Right cardiac atrium (tissue), 5 donors: ENCODE measurements at regions not wholly inside any gene's neighbourhood (a gene's known extent, or its start where the extent isn't known, plus 50 kb on each side); places are given as distances from the start of the nearest gene placed in this dataset.

Experiments
- ATAC-seq, 2 donors: fragments of 200-7000 bp; cut with Tn5 transposase; one replicate each; pipeline versions ENCODE4 v1.8.0 to v1.9.1; 2020; ENCODE audit warnings: moderate library complexity in 2 of 2, mild to moderate bottlenecking in 1 of 2
- DNase-seq, 3 donors: peaks; one replicate each; pipeline ENCODE4 v3.0.0-alpha.2; 2020
- H3K27ac ChIP-seq: one replicate; pipeline ENCODE4 v1.5.1; 2013; ENCODE audit warnings: mild to moderate bottlenecking, low read length, control low read depth, moderate library complexity
- H3K27me3 ChIP-seq: one replicate; pipeline ENCODE4 v1.6.1; 2013; ENCODE audit not compliant: control insufficient read depth, insufficient read depth
- H3K4me1 ChIP-seq: one replicate; pipeline ENCODE4 v1.6.1; 2013; ENCODE audit warnings: low read length; ENCODE audit not compliant: control insufficient read depth, insufficient read depth
- H3K4me3 ChIP-seq: one replicate; pipeline ENCODE4 v1.5.1; 2013; ENCODE audit warnings: low read length, control low read depth
- H3K9me3 ChIP-seq: one replicate; pipeline ENCODE4 v1.6.1; 2013; ENCODE audit warnings: low read length; ENCODE audit not compliant: control insufficient read depth
- WGBS: extraction: QIAGEN DNeasy Blood & Tissue Kit; methylation state at CpG from one replicate; pipeline ENCODE4 v1.1.7; 2013; 5-methylcytosine and 5-hydroxymethylcytosine counted together
- intact Hi-C, 4 donors: fragments of 100-400 bp; cut with DNase I; formaldehyde crosslinking; loops; one replicate each; pipeline versions ENCODE4 v1.11.0 to v1.14.0; 2022 to 2023
- donor health status: healthy with polysubstance abuse.
- donor health status: DM: no; HTN: yes; CAD: no.
- donor health status: DM: no; HTN: no; CAD: no.
- donor health status: DM: no; HTN: yes; CAD: no; lungs with severe emphysema.
- donor health status: DM: yes; HTN: yes; CAD: no.

DNA sequence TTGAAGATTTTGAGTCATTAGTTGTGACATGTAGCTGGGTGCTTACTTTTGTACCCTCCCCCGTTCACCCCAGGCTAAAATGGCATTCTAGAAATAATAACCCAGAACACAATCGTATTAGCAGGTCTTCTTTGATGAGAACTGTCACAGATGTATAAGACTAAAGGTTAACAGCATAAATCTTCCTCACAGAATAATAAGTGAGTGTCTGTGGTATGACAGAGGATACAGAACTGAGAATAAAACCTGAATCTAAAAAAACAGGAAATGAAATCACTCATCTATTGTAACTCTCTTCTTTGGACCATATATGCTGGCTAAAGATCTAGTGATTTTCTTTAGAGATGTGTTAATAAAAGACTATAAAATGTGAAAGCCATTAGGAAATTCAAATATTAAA lies 746.6 kb downstream of the LRFN5 start:
- 67% methylated on average over 2 of the region's 2 CpGs for WGBS
- DNase-seq (no peak), ATAC-seq (no peak)
- Histone ChIP-seq H3K4me3 (no peak overlapping the region), H3K4me1 (no peaks in the 10 kb centered on the region), H3K27me3 (no peaks in the 10 kb centered on the region), H3K9me3 (no peaks in the 10 kb centered on the region), H3K27ac (no peak overlapping the region)
- intact Hi-C loops = no loop called here

DNA sequence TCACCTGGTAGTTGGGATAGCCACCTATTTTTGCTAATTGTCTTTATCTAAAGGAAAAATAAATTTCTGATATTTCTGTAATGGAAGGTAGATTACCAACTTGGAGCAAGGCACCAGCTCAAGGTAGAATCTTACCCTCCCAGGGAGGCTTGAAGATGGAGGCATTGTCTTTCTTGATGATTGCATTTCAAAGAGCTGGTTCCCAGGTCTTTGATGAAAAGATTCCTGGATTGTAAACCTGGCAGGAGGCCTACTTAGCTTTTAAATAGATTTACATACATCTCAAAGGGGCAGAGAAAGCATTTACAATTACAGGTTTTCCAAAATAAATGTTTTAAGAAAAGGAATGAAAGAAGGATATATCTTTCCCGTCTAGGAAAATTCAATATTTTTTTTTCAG lies 729.2 kb downstream of the LRFN5 start:
- intact Hi-C loops = no loop called here
- DNase-seq (no peak), ATAC-seq (no peak)
- 49% methylated on average over 1 of the region's 1 CpG for WGBS
- Histone ChIP-seq H3K27me3 (no peaks in the 10 kb centered on the region), H3K9me3 (no peaks in the 10 kb centered on the region), H3K4me3 (no peak overlapping the region), H3K4me1 (no peaks in the 10 kb centered on the region), H3K27ac (no peak overlapping the region)

DNA sequence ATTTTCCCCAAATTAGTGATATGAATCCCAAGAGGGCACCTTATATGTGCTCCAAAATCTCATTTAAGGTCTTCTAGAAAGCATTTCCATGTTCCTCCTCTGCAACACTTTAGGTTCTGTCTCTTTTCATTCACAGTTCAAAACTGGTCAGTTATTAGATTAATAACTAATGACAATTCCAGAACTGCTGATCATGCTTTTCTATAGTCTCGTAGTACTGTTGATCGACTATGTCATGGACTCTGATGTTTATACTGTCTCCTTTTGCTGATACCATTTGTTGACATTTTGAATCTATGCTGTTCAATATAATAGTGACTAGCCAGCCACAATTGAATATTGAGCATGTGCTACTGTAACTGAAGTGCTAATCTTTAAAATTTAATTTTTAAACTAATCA lies 728.3 kb downstream of the LRFN5 start:
- no peak for DNase-seq
- H3K4me1 ChIP-seq = no peaks in the 10 kb centered on the region
- intact Hi-C loops = no loop called here
- no peaks in the 10 kb centered on the region for H3K27me3 ChIP-seq
- H3K9me3 ChIP-seq = no peaks in the 10 kb centered on the region
- no peak for ATAC-seq
- no peak overlapping the region for H3K27ac ChIP-seq
- no peak overlapping the region for H3K4me3 ChIP-seq
- WGBS = 83% methylated on average over 2 of the region's 2 CpGs

DNA sequence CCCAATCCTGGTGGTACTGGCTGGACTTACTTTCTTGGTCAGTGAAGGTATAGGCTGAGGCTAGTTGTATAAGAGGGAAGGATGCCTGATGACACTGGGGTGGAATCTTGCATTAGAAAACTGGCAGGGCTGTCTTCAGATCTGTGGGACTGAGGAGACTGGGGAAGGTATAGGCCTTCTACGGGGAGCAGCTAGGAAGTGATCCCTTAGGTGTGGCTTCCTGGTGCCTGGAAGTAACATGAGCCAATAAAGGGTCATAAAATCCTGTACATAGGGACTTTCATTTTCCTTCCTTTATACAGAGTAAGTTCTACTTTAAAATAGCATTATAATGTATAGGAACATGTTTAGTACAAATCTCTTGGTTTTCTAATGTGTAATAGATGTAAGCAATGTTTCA lies 716.8 kb downstream of the LRFN5 start:
- Histone ChIP-seq H3K27ac (no peak overlapping the region), H3K27me3 (no peaks in the 10 kb centered on the region), H3K9me3 (no peaks in the 10 kb centered on the region), H3K4me3 (no peak overlapping the region), H3K4me1 (no peaks in the 10 kb centered on the region)
- ATAC-seq (no peak), DNase-seq (no peak)
- intact Hi-C loops = no loop called here
- 59% methylated on average over 1 of the region's 1 CpG for WGBS

DNA sequence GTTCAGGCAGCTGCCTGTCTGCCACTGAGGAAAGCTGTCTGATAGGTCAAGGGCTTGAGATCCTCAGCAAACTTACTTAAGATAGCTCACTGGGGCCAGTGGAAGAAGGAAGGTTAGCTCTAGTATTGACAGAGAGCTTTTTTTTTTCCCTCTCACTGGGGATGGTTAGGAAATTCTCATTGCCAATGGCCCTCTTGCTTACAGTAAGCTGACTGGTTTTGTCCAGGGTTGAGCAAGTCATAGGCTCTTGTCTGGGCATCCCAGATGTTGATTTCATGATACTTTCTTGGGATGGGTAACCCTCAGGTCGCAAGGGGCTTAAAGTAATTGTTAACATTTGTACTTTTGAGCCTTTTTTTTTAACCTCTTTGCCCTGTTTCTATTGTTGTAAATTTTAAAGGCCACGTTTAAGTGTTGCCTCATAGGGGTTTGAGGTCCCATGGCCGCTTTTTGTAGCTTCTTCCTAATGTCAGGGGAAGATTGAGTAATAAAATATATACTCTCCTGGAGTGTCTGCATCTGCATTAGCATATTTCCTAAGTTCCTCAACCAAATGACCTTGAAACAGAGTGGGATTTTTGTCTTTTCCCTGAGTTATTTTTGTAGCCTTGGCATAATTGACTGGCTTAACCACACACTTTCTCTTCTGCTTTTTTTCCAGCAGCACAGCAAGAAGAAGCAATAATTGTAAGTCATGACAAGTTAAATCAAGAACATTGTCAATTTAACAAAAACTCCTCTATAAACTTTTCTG lies 716.0 kb downstream of the LRFN5 start:
- Histone ChIP-seq H3K4me3 (no peak overlapping the region), H3K27ac (no peak overlapping the region), H3K9me3 (no peaks in the 10 kb centered on the region), H3K4me1 (no peaks in the 10 kb centered on the region), H3K27me3 (no peaks in the 10 kb centered on the region)
- intact Hi-C loops = no loop called here
- 66% methylated on average over 3 of the region's 3 CpGs for whole genome bisulfite sequencing
- DNase-seq = no peak
- peak in 1 of 2 donors; percentile 39 for ATAC-seq

DNA sequence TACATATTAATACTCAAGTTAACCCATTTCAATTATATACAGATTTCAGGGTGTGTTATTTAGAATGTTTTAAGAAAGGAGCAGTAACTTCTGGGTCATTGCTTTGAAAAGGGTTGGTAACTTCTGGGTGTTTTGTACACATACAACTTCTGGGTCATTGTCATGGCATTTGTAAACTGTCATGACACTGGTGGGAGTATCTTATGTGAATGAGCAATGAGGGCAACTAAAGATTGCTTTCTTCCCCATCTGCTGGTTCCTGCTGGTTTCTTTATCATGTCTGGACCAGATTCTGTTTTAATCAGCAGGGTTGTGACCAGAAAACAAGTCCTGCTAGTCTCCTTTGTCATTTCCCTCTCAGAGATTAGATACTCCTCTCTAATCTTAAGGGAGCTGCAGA lies 713.3 kb downstream of the LRFN5 start:
- H3K27ac ChIP-seq = no peak overlapping the region
- H3K4me3 ChIP-seq = no peak overlapping the region

DNA sequence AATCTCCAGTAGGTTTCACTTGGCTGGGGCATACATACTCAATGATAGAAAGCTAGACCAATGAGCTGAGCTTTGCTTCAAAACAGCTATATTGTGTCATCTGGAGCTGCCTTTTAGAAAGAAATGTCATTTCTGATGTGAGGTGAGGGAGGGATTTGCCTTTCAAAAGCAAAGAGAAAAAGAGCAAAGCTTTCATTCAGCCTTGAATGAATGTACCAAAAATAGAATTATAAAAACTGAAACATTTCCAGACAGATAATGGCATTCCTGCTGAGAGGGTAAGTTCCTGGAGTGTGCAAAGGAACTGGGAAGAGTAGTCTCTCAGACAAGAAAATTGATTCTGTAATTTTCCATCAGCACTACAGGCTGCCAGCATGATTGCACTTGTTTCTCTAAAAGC lies 710.0 kb downstream of the LRFN5 start:
- intact Hi-C loops = no loop called here
- H3K4me1 ChIP-seq = no peaks in the 10 kb centered on the region
- no peak overlapping the region for H3K4me3 ChIP-seq
- H3K27ac ChIP-seq = no peak overlapping the region
- no peak for DNase-seq
- H3K9me3 ChIP-seq = no peaks in the 10 kb centered on the region
- ATAC-seq = no peak
- no peaks in the 10 kb centered on the region for H3K27me3 ChIP-seq

More for the DNA sequence above, 713.3 kb downstream of the LRFN5 start:
- DNase-seq = no peak
- Histone ChIP-seq H3K9me3 (no peaks in the 10 kb centered on the region), H3K27me3 (no peaks in the 10 kb centered on the region), H3K4me1 (no peaks in the 10 kb centered on the region)
- ATAC-seq = no peak
- intact Hi-C loops = no loop called here

DNA sequence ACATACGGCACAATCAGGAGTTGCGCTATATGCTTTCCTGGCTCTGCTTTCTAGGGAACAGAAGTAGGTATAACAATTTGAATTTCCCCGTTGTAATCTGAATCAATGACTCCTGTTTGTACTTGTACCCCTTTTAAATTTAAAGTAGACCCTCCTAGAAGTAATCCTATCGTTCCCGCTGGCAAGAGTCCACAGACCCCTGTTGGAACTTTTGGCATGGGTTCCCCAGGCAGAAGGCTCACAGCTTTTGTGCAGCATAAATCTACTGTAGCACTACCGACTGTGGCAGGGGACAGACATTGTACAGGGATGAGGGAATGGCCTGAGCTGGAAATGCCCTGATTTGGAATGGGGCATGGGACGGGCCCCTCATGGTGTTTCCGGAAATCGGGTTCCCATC lies 705.2 kb downstream of the LRFN5 start:
- H3K9me3 ChIP-seq = no peaks in the 10 kb centered on the region
- intact Hi-C loops = no loop called here
- ATAC-seq = no peak
- H3K27me3 ChIP-seq = no peaks in the 10 kb centered on the region
- no peak for DNase-seq
- H3K4me3 ChIP-seq = no peak overlapping the region
- H3K27ac ChIP-seq = no peak overlapping the region
- H3K4me1 ChIP-seq = no peaks in the 10 kb centered on the region
- 62% methylated on average over 9 of the region's 9 CpGs for WGBS

DNA sequence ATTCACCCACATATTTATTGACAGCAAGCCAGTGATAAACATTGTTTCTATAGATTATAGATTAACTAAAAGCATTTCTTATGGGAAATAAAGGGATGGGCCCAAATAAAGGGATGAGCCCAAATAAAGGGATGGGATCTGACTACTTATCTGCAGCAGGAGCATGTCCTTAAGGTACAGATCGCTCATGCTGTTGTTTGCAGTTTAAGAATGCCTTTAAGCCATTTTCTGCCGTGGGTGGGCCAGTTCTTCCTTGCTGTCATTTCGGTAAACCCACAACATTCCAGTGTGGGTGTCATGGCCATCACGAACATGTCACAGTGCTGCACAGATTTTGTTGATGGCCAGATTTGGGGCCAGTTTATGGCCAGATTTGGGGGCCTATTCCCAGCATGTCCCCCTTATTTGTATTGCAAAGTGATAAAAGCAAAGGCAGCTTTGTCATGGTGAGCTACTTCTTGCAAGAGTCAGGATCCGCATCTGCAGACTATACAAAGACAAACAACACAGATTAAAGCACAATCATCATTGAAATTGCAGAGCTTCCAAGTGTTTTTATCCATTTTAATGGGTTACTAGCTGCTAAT lies 700.7 kb downstream of the LRFN5 start:
- intact Hi-C loops = no loop called here
- no peak for ATAC-seq
- 80% methylated on average over 5 of the region's 5 CpGs for WGBS

DNA sequence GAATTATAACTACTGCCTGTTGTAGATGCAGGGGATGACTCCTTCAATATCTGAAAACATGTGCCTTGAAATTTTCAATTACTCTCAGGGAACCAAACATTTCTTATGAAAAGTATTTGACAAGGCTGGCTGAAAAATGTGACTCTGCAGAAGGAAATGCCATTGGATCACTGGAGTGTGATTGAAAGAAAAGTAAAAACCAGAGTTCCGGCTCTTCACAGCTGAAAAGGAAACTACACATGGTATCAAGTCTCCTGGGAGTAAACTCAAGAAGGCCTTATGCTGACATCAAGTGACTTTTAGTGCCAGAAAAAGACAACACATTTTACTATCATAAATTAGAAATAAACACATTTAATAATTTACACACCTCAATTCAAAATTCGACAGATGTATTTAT lies 693.0 kb downstream of the LRFN5 start:
- Histone ChIP-seq H3K9me3 (no peaks in the 10 kb centered on the region), H3K4me3 (no peak overlapping the region), H3K27ac (no peak overlapping the region), H3K27me3 (no peaks in the 10 kb centered on the region), H3K4me1 (no peaks in the 10 kb centered on the region)
- intact Hi-C loops = no loop called here
- no peak for DNase-seq
- ATAC-seq = no peak
- WGBS = 45% methylated on average over 2 of the region's 2 CpGs

More for the DNA sequence above, 700.7 kb downstream of the LRFN5 start:
- no peak overlapping the region for H3K4me3 ChIP-seq
- no peaks in the 10 kb centered on the region for H3K4me1 ChIP-seq
- H3K27me3 ChIP-seq = no peaks in the 10 kb centered on the region
- no peak overlapping the region for H3K27ac ChIP-seq
- no peaks in the 10 kb centered on the region for H3K9me3 ChIP-seq
- DNase-seq = no peak

DNA sequence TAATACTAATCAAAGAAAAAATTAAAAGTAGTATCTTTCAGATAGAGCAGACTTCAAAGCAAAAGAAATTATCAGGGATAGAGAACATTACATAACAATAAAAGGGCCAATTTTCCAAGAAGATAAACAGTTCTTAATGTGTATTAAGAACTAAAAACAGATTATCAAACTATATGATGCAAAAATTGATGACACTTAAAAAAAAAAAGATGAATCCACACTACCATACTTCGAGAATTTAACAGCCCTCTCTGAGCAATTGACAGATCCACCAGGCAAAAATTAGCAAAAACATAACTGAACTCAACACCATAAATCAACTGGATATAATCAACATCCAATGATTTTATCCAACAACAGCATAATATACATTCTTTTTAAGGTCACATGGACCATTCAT lies 686.5 kb downstream of the LRFN5 start:
- Histone ChIP-seq H3K4me3 (no peak overlapping the region), H3K9me3 (no peaks in the 10 kb centered on the region), H3K4me1 (no peaks in the 10 kb centered on the region), H3K27me3 (no peaks in the 10 kb centered on the region), H3K27ac (no peak overlapping the region)
- intact Hi-C loops = no loop called here
- no peak for ATAC-seq
- WGBS = 62% methylated on average over 1 of the region's 1 CpG
- DNase-seq = no peak

DNA sequence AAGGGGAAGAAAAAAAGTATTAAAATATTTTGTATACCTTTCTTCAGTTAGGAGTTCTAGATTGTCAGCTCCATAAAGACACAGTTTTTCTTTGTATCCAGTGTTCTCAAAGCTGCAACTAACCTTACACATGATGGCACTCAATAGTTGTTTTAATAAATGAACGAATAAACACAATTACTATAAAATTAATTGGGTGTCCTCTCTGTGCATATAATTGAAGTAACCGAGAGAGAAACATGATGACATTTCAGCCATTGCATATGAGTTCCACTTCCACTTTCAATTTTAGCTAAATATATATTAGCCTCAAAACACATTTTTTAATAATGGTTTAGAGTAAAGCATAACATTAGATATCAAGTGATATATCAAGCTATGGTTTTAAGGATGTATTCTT lies 671.2 kb downstream of the LRFN5 start:
- DNase-seq = no peak
- no peaks in the 10 kb centered on the region for H3K4me1 ChIP-seq
- ATAC-seq = no peak
- no peak overlapping the region for H3K27ac ChIP-seq
- no peaks in the 10 kb centered on the region for H3K27me3 ChIP-seq
- intact Hi-C loops = no loop called here
- WGBS = 65% methylated on average over 2 of the region's 2 CpGs
- H3K9me3 ChIP-seq = no peaks in the 10 kb centered on the region
- no peak overlapping the region for H3K4me3 ChIP-seq
